Ishikawa (cell line): ENCODE measurements at regions not wholly inside any gene's neighbourhood (a gene's known extent, or its start where the extent isn't known, plus 50 kb on each side); places are given as distances from the start of the nearest gene placed in this dataset.

Experiments
- CREB1 ChIP-seq: IDR thresholded peaks from 2 replicates; pipeline ENCODE4 v1.6.1; 2012; ENCODE audit warnings: low read depth
- EP300 ChIP-seq: IDR thresholded peaks from 2 replicates; pipeline ENCODE4 v1.6.1; 2012; ENCODE audit warnings: borderline replicate concordance
- FOXM1 ChIP-seq: IDR thresholded peaks from 2 replicates; pipeline ENCODE4 v1.6.1; 2012; ENCODE audit warnings: low read depth, borderline replicate concordance
- NFIC ChIP-seq: IDR thresholded peaks from 2 replicates; pipeline ENCODE4 v1.6.1; 2012
- RAD21 ChIP-seq: IDR thresholded peaks from 2 replicates; pipeline ENCODE4 v1.6.1; 2012; ENCODE audit warnings: low read depth
- TAF1 ChIP-seq: IDR thresholded peaks from 2 replicates; pipeline ENCODE4 v1.6.1; 2012; ENCODE audit warnings: low read depth, mild to moderate bottlenecking
- USF1 ChIP-seq: IDR thresholded peaks from 2 replicates; pipeline ENCODE4 v1.6.1; 2012
- ZBTB7A ChIP-seq: IDR thresholded peaks from 2 replicates; pipeline ENCODE4 v1.6.1; 2012; ENCODE audit warnings: low read depth
- TF ChIP-seq, protein P1 (sequence below): IDR thresholded peaks from 2 replicates; pipeline ENCODE4 v1.6.1; 2012; ENCODE audit warnings: low read depth, mild to moderate bottlenecking
- TF ChIP-seq, protein P2 (sequence below): IDR thresholded peaks from 2 replicates; pipeline ENCODE4 v1.6.1; 2012

- TF ChIP-seq RAD21, result no peak
- no peak for TF ChIP-seq EP300
- no peak for TF ChIP-seq TAF1
- TF ChIP-seq, protein P1, sequence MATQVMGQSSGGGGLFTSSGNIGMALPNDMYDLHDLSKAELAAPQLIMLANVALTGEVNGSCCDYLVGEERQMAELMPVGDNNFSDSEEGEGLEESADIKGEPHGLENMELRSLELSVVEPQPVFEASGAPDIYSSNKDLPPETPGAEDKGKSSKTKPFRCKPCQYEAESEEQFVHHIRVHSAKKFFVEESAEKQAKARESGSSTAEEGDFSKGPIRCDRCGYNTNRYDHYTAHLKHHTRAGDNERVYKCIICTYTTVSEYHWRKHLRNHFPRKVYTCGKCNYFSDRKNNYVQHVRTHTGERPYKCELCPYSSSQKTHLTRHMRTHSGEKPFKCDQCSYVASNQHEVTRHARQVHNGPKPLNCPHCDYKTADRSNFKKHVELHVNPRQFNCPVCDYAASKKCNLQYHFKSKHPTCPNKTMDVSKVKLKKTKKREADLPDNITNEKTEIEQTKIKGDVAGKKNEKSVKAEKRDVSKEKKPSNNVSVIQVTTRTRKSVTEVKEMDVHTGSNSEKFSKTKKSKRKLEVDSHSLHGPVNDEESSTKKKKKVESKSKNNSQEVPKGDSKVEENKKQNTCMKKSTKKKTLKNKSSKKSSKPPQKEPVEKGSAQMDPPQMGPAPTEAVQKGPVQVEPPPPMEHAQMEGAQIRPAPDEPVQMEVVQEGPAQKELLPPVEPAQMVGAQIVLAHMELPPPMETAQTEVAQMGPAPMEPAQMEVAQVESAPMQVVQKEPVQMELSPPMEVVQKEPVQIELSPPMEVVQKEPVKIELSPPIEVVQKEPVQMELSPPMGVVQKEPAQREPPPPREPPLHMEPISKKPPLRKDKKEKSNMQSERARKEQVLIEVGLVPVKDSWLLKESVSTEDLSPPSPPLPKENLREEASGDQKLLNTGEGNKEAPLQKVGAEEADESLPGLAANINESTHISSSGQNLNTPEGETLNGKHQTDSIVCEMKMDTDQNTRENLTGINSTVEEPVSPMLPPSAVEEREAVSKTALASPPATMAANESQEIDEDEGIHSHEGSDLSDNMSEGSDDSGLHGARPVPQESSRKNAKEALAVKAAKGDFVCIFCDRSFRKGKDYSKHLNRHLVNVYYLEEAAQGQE, result no peak
- no peak for TF ChIP-seq FOXM1
- TF ChIP-seq, protein P2, sequence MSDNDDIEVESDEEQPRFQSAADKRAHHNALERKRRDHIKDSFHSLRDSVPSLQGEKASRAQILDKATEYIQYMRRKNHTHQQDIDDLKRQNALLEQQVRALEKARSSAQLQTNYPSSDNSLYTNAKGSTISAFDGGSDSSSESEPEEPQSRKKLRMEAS, result no peak
- TF ChIP-seq USF1, result no peak
- no peak for TF ChIP-seq ZBTB7A
- TF ChIP-seq CREB1, result no peak
- no peak for TF ChIP-seq NFIC
These were observed 206.6 kb downstream of the SHQ1 start for GRCh38 chr3:72641684-72642083.
